Esophagus squamous epithelium (tissue), 4 donors: ENCODE measurements at regions not wholly inside any gene's neighbourhood (a gene's known extent, or its start where the extent isn't known, plus 50 kb on each side); places are given as distances from the start of the nearest gene placed in this dataset.

Experiments used
- POLR2A ChIP-seq, 4 donors: fragments of 450-650 bp; IDR thresholded peaks; one replicate each; pipeline ENCODE4 v1.6.1; 2017; ENCODE audit warnings: antibody characterized with exemption in 4 of 4, mild to moderate bottlenecking in 4 of 4, moderate library complexity in 3 of 4
- TF ChIP-seq, protein P1 (sequence below), 6 experiments: fragments of 450-650 bp in 4 of 6; fragments of 200-600 bp in 2 of 6; sonication (generic) in 2 of 6; IDR thresholded peaks; one replicate each; pipeline ENCODE4 v1.5.1; 2016 to 2019; ENCODE audit warnings: antibody characterized with exemption in 6 of 6, mild to moderate bottlenecking in 4 of 6, moderate library complexity in 4 of 6

DNA sequence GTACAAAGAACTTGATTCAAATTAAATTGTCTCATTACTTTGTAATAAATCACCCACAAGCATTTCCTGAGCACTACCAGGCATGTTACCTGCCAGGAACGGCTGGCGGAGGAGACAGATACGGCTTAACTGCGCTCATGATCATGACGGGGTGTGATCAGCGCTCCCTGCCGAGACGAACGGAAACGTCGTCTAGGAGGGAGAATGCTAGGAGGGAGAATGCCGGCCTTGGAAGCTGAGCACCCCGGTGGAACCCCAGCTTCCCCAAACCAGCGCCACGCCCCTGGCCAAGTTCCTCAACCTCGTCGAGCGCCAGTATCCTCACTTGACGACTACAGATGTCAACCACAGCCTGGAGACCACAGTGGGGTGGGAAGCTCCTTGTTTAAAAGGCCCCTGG lies 272.8 kb downstream of the CTTN start:
- TF ChIP-seq, protein P1, sequence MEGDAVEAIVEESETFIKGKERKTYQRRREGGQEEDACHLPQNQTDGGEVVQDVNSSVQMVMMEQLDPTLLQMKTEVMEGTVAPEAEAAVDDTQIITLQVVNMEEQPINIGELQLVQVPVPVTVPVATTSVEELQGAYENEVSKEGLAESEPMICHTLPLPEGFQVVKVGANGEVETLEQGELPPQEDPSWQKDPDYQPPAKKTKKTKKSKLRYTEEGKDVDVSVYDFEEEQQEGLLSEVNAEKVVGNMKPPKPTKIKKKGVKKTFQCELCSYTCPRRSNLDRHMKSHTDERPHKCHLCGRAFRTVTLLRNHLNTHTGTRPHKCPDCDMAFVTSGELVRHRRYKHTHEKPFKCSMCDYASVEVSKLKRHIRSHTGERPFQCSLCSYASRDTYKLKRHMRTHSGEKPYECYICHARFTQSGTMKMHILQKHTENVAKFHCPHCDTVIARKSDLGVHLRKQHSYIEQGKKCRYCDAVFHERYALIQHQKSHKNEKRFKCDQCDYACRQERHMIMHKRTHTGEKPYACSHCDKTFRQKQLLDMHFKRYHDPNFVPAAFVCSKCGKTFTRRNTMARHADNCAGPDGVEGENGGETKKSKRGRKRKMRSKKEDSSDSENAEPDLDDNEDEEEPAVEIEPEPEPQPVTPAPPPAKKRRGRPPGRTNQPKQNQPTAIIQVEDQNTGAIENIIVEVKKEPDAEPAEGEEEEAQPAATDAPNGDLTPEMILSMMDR (IDR thresholded peaks at IDR 0.05), result no peak
- TF ChIP-seq POLR2A (IDR thresholded peaks at IDR 0.05), result no peak
